HG02610 (cell line): ENCODE measurements at regions not wholly inside any gene's neighbourhood (a gene's known extent, or its start where the extent isn't known, plus 50 kb on each side); places are given as distances from the start of the nearest gene placed in this dataset.

Source experiments
- ATAC-seq: cut with Tn5 transposase; IDR thresholded peaks from one replicate; pipeline ENCODE4 v1.9.1; 2021; ENCODE audit warnings: mild to moderate bottlenecking, moderate library complexity; ENCODE audit not compliant: unreplicated experiment

DNA sequence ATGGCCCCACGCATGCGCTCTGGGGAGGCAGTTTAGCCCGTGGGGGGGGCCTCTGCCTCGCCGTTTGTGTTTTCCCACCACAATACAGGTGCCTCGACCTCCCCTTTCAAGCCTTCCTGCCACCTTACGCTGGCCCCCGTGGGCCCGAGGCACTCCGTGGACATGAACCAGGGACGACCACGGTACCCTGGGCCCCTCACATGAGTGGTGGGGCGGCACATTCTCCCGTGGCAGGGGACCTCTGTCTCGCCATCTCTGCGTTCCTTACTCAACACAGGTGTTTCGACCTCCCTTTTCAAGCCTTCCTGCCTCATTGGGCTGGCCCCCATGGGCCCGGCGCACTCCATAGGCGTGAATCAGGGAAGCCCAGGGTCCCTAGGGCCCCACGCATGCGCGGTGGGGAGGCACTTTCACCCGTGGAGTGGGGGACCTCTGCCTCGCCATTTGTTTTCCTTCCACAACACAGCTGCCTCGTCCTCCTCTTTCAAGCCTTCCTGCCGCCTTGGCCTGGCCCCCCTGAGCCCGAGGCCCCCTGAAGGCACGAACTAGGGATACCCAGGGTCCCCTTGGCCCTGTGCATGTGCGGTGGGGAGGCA lies 339.5 kb downstream of the ALG10 start:
- no peak for ATAC-seq

GRCh38 chr12:34363050-34363673 lies 340.9 kb downstream of the ALG10 start:
- ATAC-seq: no peak

DNA sequence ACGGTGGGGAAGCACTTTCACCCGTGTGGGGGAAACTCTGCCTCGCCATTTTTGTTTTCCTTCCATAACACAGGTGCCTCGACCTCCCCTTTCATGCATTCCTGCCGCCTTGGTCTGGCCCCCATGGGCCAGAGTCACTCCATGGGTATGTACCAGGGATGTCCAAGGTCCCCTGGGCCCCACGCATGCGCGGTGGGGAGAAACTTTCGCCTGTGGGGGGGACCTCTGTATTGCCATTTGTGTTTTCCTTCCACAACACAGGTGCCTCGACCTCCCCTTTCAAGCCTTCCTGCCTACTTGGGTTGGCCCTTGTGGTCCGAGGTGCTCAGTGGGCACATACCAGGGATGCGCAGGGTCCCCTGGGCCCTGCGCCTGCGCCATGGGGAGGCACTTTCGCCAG lies 345.8 kb downstream of the ALG10 start:
- no peak for ATAC-seq

DNA sequence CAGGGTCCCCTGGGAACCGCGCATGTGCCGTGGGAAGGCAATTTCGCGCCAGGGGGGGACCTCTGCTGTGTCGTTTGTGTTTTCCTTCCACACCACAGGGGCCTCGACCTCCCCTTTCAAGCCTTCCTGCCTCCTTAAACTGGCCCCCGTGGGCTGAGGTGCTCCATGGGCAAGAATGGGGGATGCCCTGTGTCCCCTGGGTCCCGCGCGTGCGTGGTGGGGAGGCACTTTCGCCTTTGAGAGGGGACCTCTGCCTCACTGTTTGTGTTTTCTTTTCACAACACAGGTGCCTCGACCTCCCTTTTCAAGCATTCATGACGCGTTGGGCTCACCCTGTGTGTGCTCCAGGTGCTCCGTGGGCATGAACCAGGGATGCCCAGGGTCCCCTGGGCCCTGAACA lies 348.8 kb downstream of the ALG10 start:
- no peak for ATAC-seq

DNA sequence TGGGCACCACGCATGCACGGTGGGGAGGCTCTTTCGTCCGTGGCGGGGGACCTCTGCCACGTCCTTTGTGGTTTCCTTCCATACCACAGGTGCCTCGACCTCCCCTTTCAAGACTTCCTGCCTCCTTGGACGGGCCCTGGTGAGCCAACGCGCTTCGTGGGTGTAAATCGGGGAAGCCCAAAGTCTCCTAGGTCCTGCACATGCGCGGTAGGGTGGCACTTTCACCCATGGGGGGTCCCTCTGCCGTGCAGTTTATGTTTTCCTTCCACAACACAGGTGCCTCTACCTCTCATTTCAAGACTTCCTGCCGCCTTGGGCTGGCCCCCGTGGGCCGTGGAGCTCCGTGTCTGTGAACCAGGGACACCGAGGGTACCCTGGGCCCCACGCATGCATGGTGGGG lies 349.7 kb downstream of the ALG10 start:
- ATAC-seq: no peak

DNA sequence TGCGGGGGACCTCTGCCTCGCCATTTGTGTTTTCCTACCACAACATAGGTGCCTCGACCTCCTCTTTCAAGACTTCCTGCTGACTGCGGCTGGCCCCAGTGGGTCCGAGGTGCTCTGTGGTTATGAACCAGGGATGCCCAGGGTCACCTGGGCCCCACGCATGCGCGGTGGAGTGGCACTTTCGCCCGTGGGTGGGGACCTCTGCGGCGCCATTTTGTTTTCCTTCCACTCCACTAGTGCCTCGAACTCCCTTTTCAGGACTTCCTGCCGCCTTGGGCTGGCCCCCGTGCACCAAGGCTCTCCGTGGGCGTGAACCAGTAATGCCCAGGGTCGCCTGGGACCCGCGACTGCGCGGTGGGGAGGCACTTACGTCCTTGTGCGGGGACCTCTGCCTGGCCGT lies 351.6 kb downstream of the ALG10 start:
- no peak for ATAC-seq

- ATAC-seq: no peak
These were observed 354.0 kb downstream of the ALG10 start for GRCh38 chr12:34376133-34376799.

DNA sequence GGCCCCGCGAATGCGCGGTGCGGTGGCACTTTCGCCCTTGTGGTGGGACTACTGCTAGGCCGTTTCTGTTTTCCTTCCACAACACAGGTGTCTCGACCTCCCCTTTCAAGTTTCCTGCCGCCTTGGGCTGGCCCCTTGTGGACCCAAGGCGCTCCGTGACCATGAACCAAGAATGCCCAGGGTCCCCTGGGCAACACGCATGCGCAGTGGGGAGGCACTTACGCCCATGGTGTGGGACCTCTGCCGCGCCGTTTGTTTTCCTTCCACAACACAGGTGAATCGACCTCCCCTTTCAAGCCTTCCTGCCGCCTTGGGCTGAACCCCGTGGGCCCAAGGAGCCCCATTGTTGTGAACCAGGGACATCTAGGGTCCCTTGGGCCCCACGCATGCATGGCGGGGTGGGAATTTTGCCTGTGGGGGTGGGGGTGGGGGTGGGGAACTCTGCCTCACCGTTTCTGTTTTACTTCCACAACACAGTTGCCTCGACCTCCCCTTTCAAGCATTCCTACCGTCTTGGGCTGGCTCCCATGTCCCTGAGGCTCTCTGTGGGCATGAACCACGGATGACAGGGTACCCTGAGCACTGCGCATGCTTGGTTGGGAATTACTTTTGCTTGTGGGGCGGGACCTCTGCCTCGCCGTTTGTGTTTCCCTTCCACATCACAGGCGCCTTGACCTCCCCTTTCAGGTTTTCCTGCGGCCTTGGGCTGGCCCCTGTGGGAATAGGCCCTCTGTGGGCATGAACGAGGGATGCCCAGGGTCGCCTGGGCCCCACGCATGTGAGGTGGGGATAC lies 355.1 kb downstream of the ALG10 start:
- no peak for ATAC-seq

DNA sequence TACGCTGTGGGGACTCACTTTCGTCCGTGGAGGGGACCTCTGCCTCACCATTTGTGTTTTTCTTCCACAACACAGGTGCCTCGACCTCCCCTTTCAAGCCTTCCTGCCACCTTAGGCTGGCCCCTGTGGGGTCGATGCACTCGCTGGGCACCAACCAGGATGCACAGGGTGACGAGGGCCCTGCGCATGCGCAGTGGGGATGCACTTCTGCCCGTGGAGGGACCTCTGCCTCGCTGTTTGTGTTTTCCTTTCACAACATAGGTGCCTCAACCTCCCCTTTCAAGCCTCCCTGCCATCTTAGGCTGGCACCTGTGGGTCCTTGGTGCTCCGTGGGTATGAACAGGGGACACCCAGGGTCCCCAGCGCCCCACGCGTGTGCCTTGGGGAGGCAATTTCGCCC lies 356.8 kb downstream of the ALG10 start:
- no peak for ATAC-seq

GRCh38 chr12:34384693-34385092 lies 362.4 kb downstream of the ALG10 start:
- ATAC-seq: no peak

GRCh38 chr12:34386016-34386415 lies 363.7 kb downstream of the ALG10 start:
- ATAC-seq: no peak

GRCh38 chr12:34386621-34387255 lies 364.4 kb downstream of the ALG10 start:
- no peak for ATAC-seq

- ATAC-seq: no peak
These were observed 365.7 kb downstream of the ALG10 start for GRCh38 chr12:34387711-34388635.

- ATAC-seq: no peak
These were observed 366.5 kb downstream of the ALG10 start for GRCh38 chr12:34388636-34389377.

GRCh38 chr12:34389378-34390170 lies 367.3 kb downstream of the ALG10 start:
- ATAC-seq: no peak

- no peak for ATAC-seq
These were observed 368.0 kb downstream of the ALG10 start for GRCh38 chr12:34390171-34390841.

- no peak for ATAC-seq
These were observed 368.8 kb downstream of the ALG10 start for GRCh38 chr12:34390846-34391700.
